HS-27A (cell line): ENCODE measurements at regions not wholly inside any gene's neighbourhood (a gene's known extent, or its start where the extent isn't known, plus 50 kb on each side); places are given as distances from the start of the nearest gene placed in this dataset.
"Not testable (repeated sequence)": the region's sequence is repeated elsewhere in the genome, so short reads cannot be mapped to it uniquely, and the experiment has no call there.

ENCODE experiments used
- DNase-seq: peaks from one replicate; pipeline ENCODE4 v3.0.0-alpha.2; 2012; ENCODE audit warnings: low read depth, missing footprints

- DNase-seq: not testable (repeated sequence)
Observed at GRCh38 chr2:132220589-132220988, 58.8 kb upstream of the ANKRD30BL start.

GRCh38 chr2:132221886-132222285, 60.1 kb upstream of the ANKRD30BL start:
- DNase-seq: not testable (repeated sequence)

GRCh38 chr2:132252191-132252893, 90.6 kb upstream of the ANKRD30BL start:
- no peak for DNase-seq

- DNase-seq: no peak
Observed at GRCh38 chr2:132252894-132253264, 91.1 kb upstream of the ANKRD30BL start.

- DNase-seq: no peak
Observed at GRCh38 chr2:132253496-132254305, 91.9 kb upstream of the ANKRD30BL start.

- DNase-seq: not testable (repeated sequence)
Observed at GRCh38 chr2:132254306-132254919, 92.7 kb upstream of the ANKRD30BL start.

GRCh38 chr2:132255714-132256113, 94.0 kb upstream of the ANKRD30BL start:
- no peak for DNase-seq

- DNase-seq: no peak
Observed at GRCh38 chr2:132256251-132256902, 94.6 kb upstream of the ANKRD30BL start.

GRCh38 chr2:132256903-132257300, 95.2 kb upstream of the ANKRD30BL start:
- DNase-seq: not testable (repeated sequence)

GRCh38 chr2:132257301-132258171, 95.8 kb upstream of the ANKRD30BL start:
- DNase-seq: not testable (repeated sequence)

- DNase-seq: not testable (repeated sequence)
Observed at GRCh38 chr2:132259276-132259675, 97.5 kb upstream of the ANKRD30BL start.

- DNase-seq: not testable (repeated sequence)
Observed at GRCh38 chr2:132265595-132265994, 103.8 kb upstream of the ANKRD30BL start.

GRCh38 chr2:132267105-132267497, 105.3 kb upstream of the ANKRD30BL start:
- no peak for DNase-seq

- DNase-seq: not testable (repeated sequence)
Observed at GRCh38 chr2:132267498-132268283, 105.9 kb upstream of the ANKRD30BL start.

- peak; percentile 7 for DNase-seq
Observed at GRCh38 chr2:132268284-132268976, 106.7 kb upstream of the ANKRD30BL start.

- no peak for DNase-seq
Observed at GRCh38 chr2:132268977-132269523, 107.3 kb upstream of the ANKRD30BL start.

- DNase-seq: no peak
Observed at GRCh38 chr2:132270255-132270654, 108.5 kb upstream of the ANKRD30BL start.

- no peak for DNase-seq
Observed at GRCh38 chr2:132270981-132271546, 109.3 kb upstream of the ANKRD30BL start.

GRCh38 chr2:132271794-132272193, 110.0 kb upstream of the ANKRD30BL start:
- not testable (repeated sequence) for DNase-seq
